Activated CD8-positive, alpha-beta memory T cell treated with anti-CD3 and anti-CD28 coated beads for 1 hour (primary cell): ENCODE measurements at regions not wholly inside any gene's neighbourhood (a gene's known extent, or its start where the extent isn't known, plus 50 kb on each side); places are given as distances from the start of the nearest gene placed in this dataset.

Source experiments
- DNase-seq, 2 donors: peaks; one replicate each; pipeline ENCODE4 v3.0.0-alpha.2; 2020; ENCODE audit warnings: low read depth in 1 of 2; ENCODE audit errors: extremely low read depth in 1 of 2

GRCh38 chr9:27625751-27626150, 52.5 kb upstream of the C9orf72 start:
- no peak for DNase-seq

GRCh38 chr9:27626244-27627187, 53.2 kb upstream of the C9orf72 start:
- DNase-seq = no peak

- DNase-seq = no peak
Measured at GRCh38 chr9:27627188-27627564, 53.9 kb upstream of the C9orf72 start.

DNA sequence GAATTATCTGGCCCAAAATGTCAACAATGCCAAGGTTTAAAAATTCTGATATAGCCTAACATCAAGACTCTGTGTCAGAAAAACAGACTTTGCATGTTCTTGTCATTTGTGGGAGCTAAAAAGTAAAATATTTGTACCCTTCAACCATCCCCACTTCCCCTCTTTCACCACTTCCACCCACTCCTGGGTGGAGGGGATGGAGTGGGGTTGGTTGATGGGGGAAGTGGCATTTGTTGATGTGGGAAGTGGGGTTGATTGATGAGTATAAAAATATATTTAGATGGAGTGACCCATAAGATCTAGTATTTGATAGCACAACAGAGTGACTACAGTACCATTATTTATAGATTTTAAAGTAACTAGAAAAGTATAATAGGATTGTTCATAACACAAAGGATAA, 55.0 kb upstream of the C9orf72 start:
- no peak for DNase-seq

GRCh38 chr9:27629425-27629824, 56.1 kb upstream of the C9orf72 start:
- DNase-seq = no peak

- DNase-seq = no peak
Measured at GRCh38 chr9:27632254-27632653, 59.0 kb upstream of the C9orf72 start.

GRCh38 chr9:27633764-27634163, 60.5 kb upstream of the C9orf72 start:
- DNase-seq = no peak

- DNase-seq = no peak
Measured at GRCh38 chr9:27634879-27635278, 61.6 kb upstream of the C9orf72 start.

DNA sequence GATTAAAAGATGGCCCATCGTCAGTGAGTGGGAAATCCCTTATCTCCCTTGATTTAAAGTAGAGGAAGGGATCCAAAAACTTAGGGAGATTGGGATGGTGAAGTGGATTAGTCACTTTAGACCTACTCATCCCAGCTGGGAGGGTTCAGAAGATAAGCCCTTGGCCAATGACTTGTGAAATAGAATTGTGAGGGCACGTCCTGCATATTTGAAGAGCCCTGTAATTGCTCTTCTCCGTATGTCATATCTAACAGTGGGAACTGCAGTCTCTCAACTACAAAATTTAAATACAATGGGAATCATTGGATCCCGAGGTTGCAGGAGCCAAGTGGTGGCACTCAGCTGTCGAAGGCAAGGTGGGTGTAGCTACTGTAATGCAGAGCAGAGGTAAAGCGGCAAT, 65.4 kb upstream of the C9orf72 start:
- DNase-seq = no peak

DNA sequence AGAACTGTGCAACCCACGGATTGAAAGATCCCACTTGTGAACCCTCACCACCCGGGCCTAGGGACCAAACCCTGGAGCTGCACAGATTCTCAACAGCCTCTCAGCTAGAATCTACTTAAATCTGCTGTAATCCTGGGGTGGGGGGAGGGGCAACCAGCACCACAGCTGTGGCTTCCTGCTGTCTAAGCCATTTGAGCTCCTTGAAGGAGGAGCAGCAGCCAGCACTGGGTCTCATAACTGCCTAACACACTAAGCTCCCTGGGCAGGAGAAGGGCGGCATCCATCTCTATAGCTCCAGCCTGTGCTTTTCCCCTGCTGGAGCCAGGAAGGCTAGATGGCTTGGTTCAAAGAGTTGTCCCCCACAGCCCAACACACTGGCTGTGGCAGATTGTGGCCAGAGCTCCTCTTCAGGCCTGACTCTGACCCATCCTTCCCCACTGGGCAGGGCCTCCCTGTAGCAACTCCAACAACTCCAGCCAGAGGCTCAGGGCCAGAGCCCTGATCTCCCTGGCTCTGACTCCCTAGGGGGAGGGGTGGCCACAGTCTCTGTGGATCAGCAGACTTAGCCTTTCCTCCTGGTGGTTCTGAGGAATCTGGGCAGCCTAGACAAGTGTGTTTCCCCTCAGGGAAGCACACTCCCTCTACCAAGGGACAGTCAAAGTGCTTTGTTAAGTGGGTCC, 72.0 kb upstream of the C9orf72 start:
- DNase-seq = no peak

DNA sequence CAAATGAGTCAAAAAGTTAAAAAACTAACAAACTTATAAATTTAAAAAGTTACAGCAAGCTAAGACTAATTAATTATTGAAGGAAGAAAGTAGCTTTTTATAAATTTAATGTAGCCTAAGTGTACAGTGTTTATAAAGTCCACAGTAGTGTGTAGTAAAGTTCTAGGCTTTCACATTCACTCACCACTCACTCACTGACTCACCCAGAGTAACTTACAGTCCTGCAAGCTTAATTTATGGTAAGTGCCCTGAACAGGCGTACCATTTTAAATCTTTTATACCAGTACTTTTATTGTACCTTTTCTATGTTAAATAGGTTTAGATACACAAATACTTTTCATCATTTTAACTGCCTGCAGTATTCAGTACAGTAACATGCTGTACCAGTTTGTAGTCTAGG, 80.0 kb upstream of the C9orf72 start:
- no peak for DNase-seq

DNA sequence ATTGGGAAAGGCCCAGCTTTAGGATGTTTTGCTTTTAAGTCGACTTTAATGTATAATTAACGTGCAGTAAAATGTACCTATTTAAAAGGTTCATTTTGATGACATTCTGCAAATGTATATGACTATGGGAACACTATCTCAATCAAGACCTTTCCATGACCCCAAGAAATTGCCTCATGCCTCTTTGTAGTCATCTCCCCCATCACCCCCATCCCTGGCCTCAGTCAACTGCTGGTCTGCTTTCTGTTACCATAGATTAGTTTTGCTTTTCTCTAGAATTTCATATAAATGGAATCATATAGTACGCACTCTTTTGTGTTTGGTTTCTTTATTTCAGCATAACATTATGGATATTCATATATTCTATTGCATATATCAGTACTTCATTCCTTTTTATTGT, 80.7 kb upstream of the C9orf72 start:
- no peak for DNase-seq

DNA sequence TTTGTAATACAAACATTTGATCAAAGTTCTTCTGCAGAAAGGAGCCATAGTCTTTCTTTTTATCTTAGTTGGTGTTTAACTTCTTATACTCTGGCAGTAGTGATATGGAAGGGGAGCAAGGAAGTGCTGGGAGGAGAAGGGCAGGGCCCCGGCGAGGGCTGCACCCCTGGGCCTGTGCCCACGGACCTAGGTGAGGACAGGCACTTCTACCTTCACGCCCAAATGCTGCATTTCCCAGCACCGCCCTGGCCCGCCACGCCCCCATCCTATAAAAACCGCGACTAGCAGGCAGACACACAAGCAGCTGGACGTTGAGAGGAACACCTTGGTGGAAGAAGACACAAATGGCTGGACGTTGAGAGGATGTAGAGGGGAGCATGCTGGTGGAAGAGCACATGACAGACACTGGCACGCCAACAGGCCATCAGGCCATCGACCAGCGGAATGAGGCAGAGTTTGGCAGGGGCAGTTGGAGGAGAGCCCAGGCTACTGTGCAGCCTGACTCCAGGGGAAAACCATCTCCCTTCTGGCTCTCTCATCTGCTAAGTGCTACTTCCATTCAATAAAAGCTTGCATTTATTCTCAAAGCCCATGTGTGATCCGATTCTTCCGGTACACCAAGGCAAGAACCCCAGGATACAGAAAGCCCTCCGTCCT, 81.5 kb upstream of the C9orf72 start:
- no peak for DNase-seq

- DNase-seq = no peak
Measured at GRCh38 chr9:27655441-27655840, 82.2 kb upstream of the C9orf72 start.

DNA sequence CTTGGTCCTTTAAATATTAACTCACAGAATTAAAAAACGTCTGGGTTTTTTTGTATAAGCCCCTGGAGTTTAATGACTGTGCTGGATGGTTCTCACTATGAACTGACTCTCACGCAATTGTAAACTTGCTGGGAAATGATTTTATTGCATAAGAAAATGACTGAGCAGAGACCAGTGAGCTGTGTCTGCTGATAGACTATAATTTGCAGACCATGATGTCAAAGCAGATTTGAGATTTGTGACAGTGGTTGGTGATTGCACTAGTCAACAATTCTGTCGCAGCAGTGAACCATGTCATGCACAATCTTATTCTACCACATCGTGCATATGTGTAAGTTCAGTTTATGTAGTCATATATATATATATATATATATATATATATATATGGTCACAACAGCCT, 85.7 kb upstream of the C9orf72 start:
- no peak for DNase-seq

DNA sequence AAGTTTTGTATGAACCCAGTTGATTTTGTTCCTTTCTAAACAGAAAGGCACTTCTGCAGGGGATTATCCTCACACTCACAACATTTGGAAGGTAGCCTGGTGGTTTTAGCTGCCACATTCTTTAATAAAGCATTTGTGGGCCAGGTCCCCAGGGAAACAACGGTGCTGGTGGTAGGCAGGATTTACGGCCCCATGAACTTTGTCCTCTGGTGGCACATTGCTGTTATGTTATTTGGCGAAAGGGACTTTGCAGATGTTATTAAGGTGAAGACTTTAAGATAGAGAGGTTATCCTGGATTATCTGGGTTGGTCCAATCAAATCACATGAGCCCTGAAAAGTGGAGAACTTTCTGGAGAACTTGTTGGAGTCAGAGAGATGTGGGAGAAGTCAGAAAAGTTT, 86.3 kb upstream of the C9orf72 start:
- no peak for DNase-seq

GRCh38 chr9:27660148-27660547, 86.9 kb upstream of the C9orf72 start:
- DNase-seq = no peak

GRCh38 chr9:27663526-27663925, 90.2 kb upstream of the C9orf72 start:
- DNase-seq = no peak

DNA sequence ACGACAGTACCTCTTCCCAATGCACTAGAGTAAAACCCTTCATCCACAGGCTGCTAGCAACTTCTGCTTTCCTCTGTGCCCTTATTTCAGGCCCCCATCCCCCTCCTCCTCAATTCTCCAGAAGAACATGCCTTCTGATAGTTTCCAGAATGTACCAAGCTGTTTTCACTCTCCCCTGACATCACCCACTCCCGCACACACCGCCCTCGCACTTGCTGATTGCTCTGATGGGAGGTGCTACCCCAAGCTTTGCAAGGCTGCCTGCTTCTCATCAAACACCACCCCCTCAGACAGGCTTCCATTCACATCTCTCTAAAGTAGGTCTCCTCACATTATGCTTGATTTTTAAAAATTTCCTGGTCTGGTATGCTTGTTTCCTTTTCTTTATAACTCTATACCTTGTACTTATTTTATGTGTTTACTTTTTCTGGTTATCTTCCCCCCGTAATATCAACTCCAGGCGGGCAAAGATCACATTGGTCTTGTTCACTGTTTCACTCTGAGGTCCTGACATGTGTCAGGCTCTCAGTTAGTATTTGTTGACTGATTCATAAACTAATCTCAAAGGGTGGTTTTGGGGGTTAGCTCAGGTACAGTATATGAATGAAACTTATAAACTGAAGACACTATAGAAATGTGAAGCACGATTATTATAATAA, 91.0 kb upstream of the C9orf72 start:
- DNase-seq = no peak

GRCh38 chr9:27665136-27665535, 91.9 kb upstream of the C9orf72 start:
- no peak for DNase-seq

DNA sequence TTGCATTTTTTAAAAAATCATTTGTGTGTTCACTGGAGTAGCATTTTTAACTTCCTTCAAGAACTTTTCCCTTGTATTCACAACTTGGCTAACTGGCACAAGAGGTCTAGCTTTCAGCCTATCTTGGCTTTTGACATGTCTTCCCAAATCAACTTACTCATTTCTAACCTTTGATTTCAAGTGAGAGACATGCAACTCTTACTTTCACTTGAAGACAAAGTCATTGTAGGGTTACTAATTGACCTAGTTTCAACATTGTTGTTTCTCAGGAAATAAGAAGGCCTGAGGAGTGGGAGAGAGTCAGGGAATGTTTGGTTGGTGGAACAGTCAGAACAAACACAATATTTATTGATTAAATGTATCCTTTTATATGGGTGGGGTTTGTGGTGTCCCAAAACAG, 95.0 kb upstream of the C9orf72 start:
- DNase-seq = no peak
